IMR-90 (cell line): ENCODE measurements at regions not wholly inside any gene's neighbourhood (a gene's known extent, or its start where the extent isn't known, plus 50 kb on each side); places are given as distances from the start of the nearest gene placed in this dataset.

Experiments
- ATAC-seq: fragments of 200-7000 bp; cut with Tn5 transposase; 2 replicates; pipeline ENCODE4 v1.9.1; 2020; ENCODE audit warnings: low read depth, mild to moderate bottlenecking, moderate library complexity
- BruUV-seq: library from RNA; stranded (reverse); fragments of 400-500 nt; replicated peaks from 2 replicates; lab custom pipeline; 2021; lab: Mats Ljungman, UMichigan
- CTCF ChIA-PET: fragments of 300-600 bp; formaldehyde crosslinking; extraction: SDS; loops from one replicate; lab custom pipeline; 2021; ENCODE audit warnings: antibody characterized with exemption; lab: Yijun Ruan, JAX
- POLR2A ChIA-PET: fragments of 300-600 bp; sonication (Branson Sonifier 250); formaldehyde crosslinking; loops from one replicate; lab custom pipeline; 2022; ENCODE audit warnings: antibody characterized with exemption; ENCODE audit not compliant: unreplicated experiment; lab: Charles Lee
- DNase-seq: peaks from one replicate; pipeline ENCODE4 v3.0.0; 2013
- H2AFZ ChIP-seq: replicated peaks from 2 replicates; pipeline ENCODE3; 2013; ENCODE audit warnings: low read length, mild to moderate bottlenecking; ENCODE audit not compliant: poor library complexity
- H2AK5ac ChIP-seq: 2 replicates; pipeline ENCODE4 v1.6.1; 2013; ENCODE audit warnings: low read depth, low read length, inconsistent platforms
- H2AK9ac ChIP-seq: replicated peaks from 2 replicates; pipeline ENCODE3; 2013; ENCODE audit warnings: mild to moderate bottlenecking, low read depth, low read length, moderate library complexity; ENCODE audit not compliant: poor library complexity
- H2BK120ac ChIP-seq: 2 replicates; pipeline ENCODE4 v1.6.1; 2013; ENCODE audit warnings: low read depth, low read length, inconsistent platforms
- H2BK15ac ChIP-seq: 3 replicates; pipeline ENCODE4 v1.6.1; 2013; ENCODE audit warnings: low read depth, low read length, inconsistent platforms
- H2BK20ac ChIP-seq: 2 replicates; pipeline ENCODE4 v1.6.1; 2013; ENCODE audit warnings: low read depth, mild to moderate bottlenecking, inconsistent platforms, low read length, moderate library complexity
- H2BK5ac ChIP-seq: 2 replicates; pipeline ENCODE4 v1.6.1; 2013; ENCODE audit warnings: mild to moderate bottlenecking, low read depth, low read length, inconsistent platforms; ENCODE audit not compliant: poor library complexity, severe bottlenecking
- H3K14ac ChIP-seq: replicated peaks from 2 replicates; pipeline ENCODE4 v1.6.1; 2013; ENCODE audit warnings: low read depth, low read length, inconsistent platforms
- H3K18ac ChIP-seq: 2 replicates; pipeline ENCODE4 v1.6.1; 2013; ENCODE audit warnings: low read depth, low read length, control low read depth
- H3K23ac ChIP-seq: 2 replicates; pipeline ENCODE4 v1.6.1; 2013; ENCODE audit warnings: low read depth, low read length, inconsistent platforms
- H3K27ac ChIP-seq: 2 replicates; pipeline ENCODE4 v1.5.1; 2013; ENCODE audit warnings: mild to moderate bottlenecking, control low read depth, low read length; ENCODE audit not compliant: insufficient read depth
- H3K27me3 ChIP-seq: 2 replicates; pipeline ENCODE4 v1.6.1; 2013; ENCODE audit warnings: low read length; ENCODE audit not compliant: control insufficient read depth, insufficient read depth
- H3K36me3 ChIP-seq: 2 replicates; pipeline ENCODE4 v1.6.1; 2013; ENCODE audit warnings: low read length, mixed read lengths; ENCODE audit not compliant: control insufficient read depth, insufficient read depth
- H3K4ac ChIP-seq: 2 replicates; pipeline ENCODE4 v1.6.1; 2013; ENCODE audit warnings: low read depth, low read length, inconsistent platforms
- H3K4me1 ChIP-seq: 2 replicates; pipeline ENCODE4 v1.6.1; 2013; ENCODE audit warnings: low read length, mixed read lengths; ENCODE audit not compliant: control insufficient read depth, insufficient read depth
- H3K4me2 ChIP-seq: 2 replicates; pipeline ENCODE4 v1.6.1; 2013; ENCODE audit warnings: low read depth, mild to moderate bottlenecking, control low read depth, low read length, moderate library complexity
- H3K4me3 ChIP-seq: 2 replicates; pipeline ENCODE4 v1.5.1; 2013; ENCODE audit warnings: low read depth, mild to moderate bottlenecking, control low read depth, low read length, moderate library complexity; ENCODE audit not compliant: insufficient read depth
- H3K56ac ChIP-seq: 2 replicates; pipeline ENCODE4 v1.6.1; 2013; ENCODE audit warnings: low read length, inconsistent platforms; ENCODE audit not compliant: insufficient read depth; ENCODE audit errors: extremely low read depth
- H3K79me1 ChIP-seq, 2 experiments: 2 replicates each; pipeline ENCODE4 v1.6.1; 2013; ENCODE audit warnings: low read length in 2 of 2, inconsistent platforms in 1 of 2, low read depth in 1 of 2
- H3K9ac ChIP-seq: 2 replicates; pipeline ENCODE4 v1.6.1; 2013; ENCODE audit warnings: low read depth, low read length, control low read depth
- H3K9me1 ChIP-seq: 2 replicates; pipeline ENCODE4 v1.6.1; 2013; ENCODE audit warnings: low read length, inconsistent platforms; ENCODE audit not compliant: insufficient read depth
- H3K9me3 ChIP-seq: 2 replicates; pipeline ENCODE4 v1.6.1; 2013; ENCODE audit warnings: low read length; ENCODE audit not compliant: control insufficient read depth, insufficient read depth
- H4K20me1 ChIP-seq: 2 replicates; pipeline ENCODE4 v1.6.1; 2013; ENCODE audit warnings: low read length, inconsistent platforms; ENCODE audit not compliant: insufficient read depth
- H4K5ac ChIP-seq: 2 replicates; pipeline ENCODE4 v1.6.1; 2013; ENCODE audit warnings: mild to moderate bottlenecking, low read depth, low read length, control low read depth
- H4K8ac ChIP-seq, 2 experiments: 2 replicates each; pipeline ENCODE4 v1.6.1; 2013; ENCODE audit warnings: low read depth in 2 of 2, low read length in 2 of 2, control low read depth in 1 of 2, inconsistent platforms in 1 of 2
- H4K91ac ChIP-seq: 2 replicates; pipeline ENCODE4 v1.6.1; 2013; ENCODE audit warnings: low read depth, low read length, inconsistent platforms; ENCODE audit not compliant: insufficient read depth
- BHLHE40 ChIP-seq: fragments of 150-350 bp; IDR thresholded peaks from 2 replicates; pipeline ENCODE4 v1.6.1; 2016; ENCODE audit warnings: mild to moderate bottlenecking, low read depth, low read length
- CHD1 ChIP-seq: IDR thresholded peaks from 2 replicates; pipeline ENCODE4 v1.6.1; 2012; ENCODE audit warnings: low read depth, low read length, improper control_type of control experiment
- MAFK ChIP-seq: IDR thresholded peaks from 2 replicates; pipeline ENCODE4 v1.6.1; 2012; ENCODE audit warnings: low read depth, low read length, improper control_type of control experiment
- MAZ ChIP-seq: IDR thresholded peaks from 2 replicates; pipeline ENCODE4 v1.6.1; 2012; ENCODE audit warnings: low read depth, mild to moderate bottlenecking, low read length, improper control_type of control experiment, moderate library complexity, borderline replicate concordance
- POLR2A ChIP-seq: IDR thresholded peaks from 2 replicates; pipeline ENCODE4 v1.6.1; 2012; ENCODE audit warnings: mild to moderate bottlenecking, low read depth, low read length
- RCOR1 ChIP-seq: IDR thresholded peaks from 2 replicates; pipeline ENCODE4 v1.6.1; 2012; ENCODE audit warnings: mild to moderate bottlenecking, low read length, improper control_type of control experiment; ENCODE audit not compliant: insufficient replicate concordance
- RFX5 ChIP-seq: IDR thresholded peaks from 2 replicates; pipeline ENCODE4 v1.8.0; 2012; ENCODE audit warnings: low read depth, mild to moderate bottlenecking, low read length, moderate library complexity
- WGBS, 2 experiments: methylation state at CpG; one replicate each; pipeline versions ENCODE4 v1.1.5 to v1.1.7; 2013; ENCODE audit warnings: missing lambda C conversion rate in 2 of 2; ENCODE audit not compliant: insufficient read length in 1 of 2; ENCODE audit errors: extremely low coverage in 2 of 2; 5-methylcytosine and 5-hydroxymethylcytosine counted together
- dilution Hi-C: fragments of 300-500 bp; cut with HindIII; formaldehyde crosslinking; loops from one replicate; pipeline ENCODE4 v1.14.3; 2018; ENCODE audit warnings: low sequenced_read_pairs; ENCODE audit not compliant: unreplicated experiment
- in situ Hi-C: fragments of 300-500 bp; cut with MboI; formaldehyde crosslinking; loops from 3 replicates; pipeline ENCODE4 v1.14.3; 2019; ENCODE audit warnings: low sequenced_read_pairs, inconsistent platforms, mixed read lengths
- intact Hi-C: fragments of 100-400 bp; cut with micrococcal nuclease; formaldehyde crosslinking; loops from 2 replicates; pipeline ENCODE4 v1.10.0; 2022
- TF ChIP-seq, protein P1 (sequence below): conservative IDR thresholded peaks from 2 replicates; pipeline ENCODE4 v1.5.1; 2012; ENCODE audit warnings: mild to moderate bottlenecking, low read depth, low read length, improper control_type of control experiment
- TF ChIP-seq, protein P2 (sequence below): fragments of 150-350 bp; IDR thresholded peaks from 2 replicates; pipeline ENCODE4 v1.6.1; 2016; ENCODE audit warnings: low read depth, mild to moderate bottlenecking, low read length, moderate library complexity, borderline replicate concordance

DNA sequence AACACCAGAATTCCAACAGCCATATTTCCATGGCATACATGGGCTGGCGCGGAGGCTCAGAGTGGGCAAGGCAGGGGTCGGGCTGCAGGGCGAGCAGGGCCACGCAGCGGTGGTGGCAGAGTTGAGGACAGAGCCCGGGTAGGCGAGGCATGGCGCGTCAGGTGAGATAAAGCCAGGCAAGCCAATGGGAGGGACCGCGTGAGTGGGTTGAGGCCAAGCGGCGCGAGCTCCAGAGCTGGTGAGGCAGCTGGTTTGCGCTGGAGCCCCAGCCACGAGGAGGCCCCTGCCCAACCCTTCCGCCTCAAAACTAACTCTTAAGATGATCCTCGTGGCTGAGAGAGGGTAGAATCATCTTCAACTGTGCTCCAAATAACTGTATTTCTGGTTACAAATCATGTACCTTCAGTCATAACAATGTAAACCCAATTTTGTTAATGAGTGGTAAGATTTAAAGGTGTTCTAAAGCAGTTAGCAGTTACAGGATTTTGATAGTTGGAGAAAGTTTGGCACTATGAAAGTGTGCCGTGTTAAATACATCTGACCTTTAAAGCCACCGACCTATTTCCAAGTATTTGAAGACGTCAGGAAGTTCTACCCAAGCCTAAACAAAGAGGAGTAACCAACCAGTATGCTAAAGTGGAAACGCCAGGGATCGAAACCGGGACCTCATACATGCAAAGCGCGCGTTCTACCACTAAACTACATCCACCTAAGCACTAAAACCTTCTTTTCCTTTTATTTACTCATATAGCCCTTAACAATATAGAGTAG, 107.9 kb downstream of the GPX5 start:
- no peak for ATAC-seq
- Histone ChIP-seq H4K8ac (no peak overlapping the region), H3K4ac (no peak overlapping the region), H3K79me1 (no peaks in the 10 kb centered on the region), H4K20me1 (no peaks in the 10 kb centered on the region), H3K4me3 (no peak overlapping the region), H2BK5ac (no peak overlapping the region), H3K9me3 (no peaks in the 10 kb centered on the region), H3K36me3 (no peaks in the 10 kb centered on the region), H3K23ac (no peak overlapping the region), H4K91ac (no peak overlapping the region), H3K4me2 (no peak overlapping the region), H2AK5ac (no peak overlapping the region), H3K27ac (no peak overlapping the region), H3K14ac (no peak overlapping the region), H3K18ac (no peak overlapping the region), H3K9me1 (no peaks in the 10 kb centered on the region), H2BK15ac (no peak overlapping the region), H3K56ac (no peak overlapping the region; the same call in 1 of the 2 replicates), H3K9ac (no peak overlapping the region), H2BK20ac (no peak overlapping the region), H2BK120ac (no peak overlapping the region), H4K5ac (no peak overlapping the region), H2AK9ac (no peak overlapping the region), H3K4me1 (no peaks in the 10 kb centered on the region), H3K27me3 (peaks cover 7% of the 10 kb centered on the region), H2AFZ (no peak overlapping the region)
- no peak for TF ChIP-seq RFX5
- no peak for TF ChIP-seq CHD1
- TF ChIP-seq, protein P1, sequence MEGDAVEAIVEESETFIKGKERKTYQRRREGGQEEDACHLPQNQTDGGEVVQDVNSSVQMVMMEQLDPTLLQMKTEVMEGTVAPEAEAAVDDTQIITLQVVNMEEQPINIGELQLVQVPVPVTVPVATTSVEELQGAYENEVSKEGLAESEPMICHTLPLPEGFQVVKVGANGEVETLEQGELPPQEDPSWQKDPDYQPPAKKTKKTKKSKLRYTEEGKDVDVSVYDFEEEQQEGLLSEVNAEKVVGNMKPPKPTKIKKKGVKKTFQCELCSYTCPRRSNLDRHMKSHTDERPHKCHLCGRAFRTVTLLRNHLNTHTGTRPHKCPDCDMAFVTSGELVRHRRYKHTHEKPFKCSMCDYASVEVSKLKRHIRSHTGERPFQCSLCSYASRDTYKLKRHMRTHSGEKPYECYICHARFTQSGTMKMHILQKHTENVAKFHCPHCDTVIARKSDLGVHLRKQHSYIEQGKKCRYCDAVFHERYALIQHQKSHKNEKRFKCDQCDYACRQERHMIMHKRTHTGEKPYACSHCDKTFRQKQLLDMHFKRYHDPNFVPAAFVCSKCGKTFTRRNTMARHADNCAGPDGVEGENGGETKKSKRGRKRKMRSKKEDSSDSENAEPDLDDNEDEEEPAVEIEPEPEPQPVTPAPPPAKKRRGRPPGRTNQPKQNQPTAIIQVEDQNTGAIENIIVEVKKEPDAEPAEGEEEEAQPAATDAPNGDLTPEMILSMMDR, result no peak
- no peak for TF ChIP-seq MAFK
- TF ChIP-seq POLR2A, result no peak
- TF ChIP-seq BHLHE40, result no peak
- TF ChIP-seq, protein P2, sequence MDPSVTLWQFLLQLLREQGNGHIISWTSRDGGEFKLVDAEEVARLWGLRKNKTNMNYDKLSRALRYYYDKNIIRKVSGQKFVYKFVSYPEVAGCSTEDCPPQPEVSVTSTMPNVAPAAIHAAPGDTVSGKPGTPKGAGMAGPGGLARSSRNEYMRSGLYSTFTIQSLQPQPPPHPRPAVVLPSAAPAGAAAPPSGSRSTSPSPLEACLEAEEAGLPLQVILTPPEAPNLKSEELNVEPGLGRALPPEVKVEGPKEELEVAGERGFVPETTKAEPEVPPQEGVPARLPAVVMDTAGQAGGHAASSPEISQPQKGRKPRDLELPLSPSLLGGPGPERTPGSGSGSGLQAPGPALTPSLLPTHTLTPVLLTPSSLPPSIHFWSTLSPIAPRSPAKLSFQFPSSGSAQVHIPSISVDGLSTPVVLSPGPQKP, result no peak
- TF ChIP-seq MAZ, result no peak
- no peak for TF ChIP-seq RCOR1
- CTCF ChIA-PET, result no interaction called here
- BruUV-seq, result no TSS peak
- intact Hi-C loops, result no loop called here
- no peak for DNase-seq
- WGBS, 2 experiments, result 84% methylated on average over 9 of the region's 28 CpGs; no CpG with 5 or more reads in 1 of the 2 experiments
- dilution Hi-C loops, result no loop called here
- in situ Hi-C loops, result no loop called here
- POLR2A ChIA-PET, result no interaction called here
